ENCODE measurements at regions not wholly inside any gene's neighbourhood (a gene's known extent, or its start where the extent isn't known, plus 50 kb on each side); places are given as distances from the start of the nearest gene placed in this dataset.

- TF ChIP-seq, protein P1, sequence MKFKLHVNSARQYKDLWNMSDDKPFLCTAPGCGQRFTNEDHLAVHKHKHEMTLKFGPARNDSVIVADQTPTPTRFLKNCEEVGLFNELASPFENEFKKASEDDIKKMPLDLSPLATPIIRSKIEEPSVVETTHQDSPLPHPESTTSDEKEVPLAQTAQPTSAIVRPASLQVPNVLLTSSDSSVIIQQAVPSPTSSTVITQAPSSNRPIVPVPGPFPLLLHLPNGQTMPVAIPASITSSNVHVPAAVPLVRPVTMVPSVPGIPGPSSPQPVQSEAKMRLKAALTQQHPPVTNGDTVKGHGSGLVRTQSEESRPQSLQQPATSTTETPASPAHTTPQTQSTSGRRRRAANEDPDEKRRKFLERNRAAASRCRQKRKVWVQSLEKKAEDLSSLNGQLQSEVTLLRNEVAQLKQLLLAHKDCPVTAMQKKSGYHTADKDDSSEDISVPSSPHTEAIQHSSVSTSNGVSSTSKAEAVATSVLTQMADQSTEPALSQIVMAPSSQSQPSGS (IDR thresholded peaks at IDR 0.05; ENCODE audit: low read length), result no peak
- TF ChIP-seq RXRA (IDR thresholded peaks at IDR 0.05; ENCODE audit: insufficient read depth, low read depth, low read length), result no peak
- no peak for TF ChIP-seq GABPA (IDR thresholded peaks at IDR 0.05; ENCODE audit: borderline replicate concordance, insufficient read depth, low read length)
- no peak for TF ChIP-seq CBX8 (IDR thresholded peaks at IDR 0.05; ENCODE audit: borderline replicate concordance, low read depth, low read length)
- TF ChIP-seq RAD21 (IDR thresholded peaks at IDR 0.05 in 1 of 2, conservative IDR thresholded peaks at IDR 0.05 in 1 of 2; ENCODE audit: low read depth in 2 of 2, low read length in 2 of 2), result no peak
Measured at GRCh38 chr6:79862711-79863110, 84.6 kb downstream of the ELOVL4 start (continued).

All from H1 (cell line).